ENCODE measurements at regions not wholly inside any gene's neighbourhood (a gene's known extent, or its start where the extent isn't known, plus 50 kb on each side); places are given as distances from the start of the nearest gene placed in this dataset.

DNA sequence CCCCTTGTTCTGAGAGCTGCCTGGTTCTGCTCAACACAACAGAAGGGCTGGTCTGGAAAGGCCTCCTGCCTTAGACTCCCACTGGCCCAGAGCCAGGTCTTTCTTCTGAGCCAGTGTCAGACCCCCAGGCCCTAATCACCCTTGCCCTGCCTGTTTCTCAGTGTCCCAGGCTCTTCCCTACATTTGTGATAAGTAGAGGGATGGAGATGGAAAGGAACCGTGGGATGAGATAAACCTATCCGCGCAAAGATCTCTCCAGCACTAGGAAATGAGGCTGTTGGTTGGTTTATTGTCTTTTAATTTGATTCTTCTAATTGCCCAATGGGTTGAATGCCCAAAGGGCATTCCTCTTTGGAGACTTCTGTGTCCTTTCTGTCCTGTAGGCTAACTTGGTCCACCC, 470.0 kb downstream of the TSHZ3 start:
- TF ChIP-seq, protein P1, sequence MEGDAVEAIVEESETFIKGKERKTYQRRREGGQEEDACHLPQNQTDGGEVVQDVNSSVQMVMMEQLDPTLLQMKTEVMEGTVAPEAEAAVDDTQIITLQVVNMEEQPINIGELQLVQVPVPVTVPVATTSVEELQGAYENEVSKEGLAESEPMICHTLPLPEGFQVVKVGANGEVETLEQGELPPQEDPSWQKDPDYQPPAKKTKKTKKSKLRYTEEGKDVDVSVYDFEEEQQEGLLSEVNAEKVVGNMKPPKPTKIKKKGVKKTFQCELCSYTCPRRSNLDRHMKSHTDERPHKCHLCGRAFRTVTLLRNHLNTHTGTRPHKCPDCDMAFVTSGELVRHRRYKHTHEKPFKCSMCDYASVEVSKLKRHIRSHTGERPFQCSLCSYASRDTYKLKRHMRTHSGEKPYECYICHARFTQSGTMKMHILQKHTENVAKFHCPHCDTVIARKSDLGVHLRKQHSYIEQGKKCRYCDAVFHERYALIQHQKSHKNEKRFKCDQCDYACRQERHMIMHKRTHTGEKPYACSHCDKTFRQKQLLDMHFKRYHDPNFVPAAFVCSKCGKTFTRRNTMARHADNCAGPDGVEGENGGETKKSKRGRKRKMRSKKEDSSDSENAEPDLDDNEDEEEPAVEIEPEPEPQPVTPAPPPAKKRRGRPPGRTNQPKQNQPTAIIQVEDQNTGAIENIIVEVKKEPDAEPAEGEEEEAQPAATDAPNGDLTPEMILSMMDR (IDR thresholded peaks at IDR 0.05; ENCODE audit: insufficient read depth, low read length, poor library complexity, severe bottlenecking) = no peak
- no peak for DNase-seq (ENCODE audit: low read depth)
- no peaks in the 10 kb centered on the region for H3K27me3 ChIP-seq (ENCODE audit: control insufficient read depth, insufficient read depth, low read length)
- H3K4me3 ChIP-seq (ENCODE audit: low read depth, low read length) = no peak overlapping the region
- H3K36me3 ChIP-seq (ENCODE audit: control insufficient read depth, insufficient read depth, low read length) = no peaks in the 10 kb centered on the region

DNA sequence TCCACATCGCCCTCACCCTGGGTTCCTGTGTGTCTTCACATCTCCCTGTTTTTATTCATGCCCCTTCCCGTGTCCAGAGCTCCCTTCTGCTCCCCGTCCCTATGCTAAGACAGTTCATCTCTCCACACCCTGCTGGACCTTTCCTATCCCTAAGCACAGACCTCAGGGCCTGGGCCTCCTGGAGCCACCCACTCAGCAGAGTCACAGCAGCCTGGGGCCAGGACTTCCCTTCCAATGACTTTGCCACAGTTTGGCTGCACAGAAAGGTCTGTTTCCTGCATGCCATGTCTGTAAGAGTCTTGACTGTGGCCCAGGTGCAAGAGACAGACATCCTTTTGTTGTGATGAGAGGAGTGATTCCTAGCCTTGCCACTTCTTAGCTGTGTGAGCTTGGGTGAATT, 470.7 kb downstream of the TSHZ3 start:
- Histone ChIP-seq H3K4me3 (ENCODE audit: low read depth, low read length) (no peak overlapping the region), H3K27me3 (ENCODE audit: control insufficient read depth, insufficient read depth, low read length) (no peaks in the 10 kb centered on the region), H3K36me3 (ENCODE audit: control insufficient read depth, insufficient read depth, low read length) (no peaks in the 10 kb centered on the region)
- TF ChIP-seq, protein P1 (IDR thresholded peaks at IDR 0.05; ENCODE audit: insufficient read depth, low read length, poor library complexity, severe bottlenecking) = no peak
- DNase-seq (ENCODE audit: low read depth) = no peak

DNA sequence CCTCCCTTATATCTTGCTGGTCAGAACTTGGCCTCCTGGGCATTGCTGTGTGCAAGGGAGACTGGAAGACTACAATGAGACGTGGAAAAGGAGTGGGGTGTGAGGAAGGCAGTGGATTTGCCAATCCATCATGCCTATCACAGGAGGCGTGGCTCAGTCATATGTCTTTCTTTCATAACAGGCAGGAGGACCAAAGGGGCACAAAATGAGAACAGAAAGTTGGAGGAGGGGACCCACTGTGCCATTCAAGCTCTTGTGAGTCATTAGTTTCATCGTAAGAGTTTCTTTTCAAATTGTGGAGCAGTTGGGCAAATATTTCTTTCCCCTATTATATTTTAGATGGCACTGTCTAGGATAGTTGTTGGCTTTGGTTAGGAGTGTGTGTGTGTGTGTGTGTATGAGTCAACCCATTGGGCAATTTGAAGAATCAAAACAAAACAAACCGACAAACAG, 471.5 kb downstream of the TSHZ3 start:
- Histone ChIP-seq H3K36me3 (ENCODE audit: control insufficient read depth, insufficient read depth, low read length) (no peaks in the 10 kb centered on the region), H3K4me3 (ENCODE audit: low read depth, low read length) (no peak overlapping the region), H3K27me3 (ENCODE audit: control insufficient read depth, insufficient read depth, low read length) (no peaks in the 10 kb centered on the region)
- DNase-seq (ENCODE audit: low read depth) = no peak
- TF ChIP-seq, protein P1 (IDR thresholded peaks at IDR 0.05; ENCODE audit: insufficient read depth, low read length, poor library complexity, severe bottlenecking) = no peak

DNA sequence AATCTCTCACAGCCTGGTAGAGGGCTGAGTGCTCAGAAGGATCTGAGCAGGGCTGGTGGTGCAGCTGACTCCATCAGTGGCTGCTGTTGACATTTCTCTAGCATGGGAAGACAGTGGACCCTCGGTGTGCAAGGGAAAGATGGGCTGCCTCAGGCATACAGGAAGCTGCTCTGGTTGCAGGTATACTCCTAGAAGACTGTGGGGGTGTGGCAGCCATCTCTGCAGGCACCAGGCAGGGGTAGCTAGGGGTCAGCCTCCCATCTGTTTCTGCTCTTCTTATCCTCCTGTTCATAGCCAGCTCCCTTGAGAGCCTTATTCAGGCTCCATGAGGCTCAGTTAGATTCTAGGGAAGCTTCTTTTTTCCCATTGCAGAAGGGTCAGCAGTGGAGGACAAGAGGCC, 475.5 kb downstream of the TSHZ3 start:
- Histone ChIP-seq H3K27me3 (ENCODE audit: control insufficient read depth, insufficient read depth, low read length) (no peaks in the 10 kb centered on the region), H3K4me3 (ENCODE audit: low read depth, low read length) (no peak overlapping the region), H3K36me3 (ENCODE audit: control insufficient read depth, insufficient read depth, low read length) (no peaks in the 10 kb centered on the region)
- DNase-seq (ENCODE audit: low read depth) = no peak
- TF ChIP-seq, protein P1 (IDR thresholded peaks at IDR 0.05; ENCODE audit: insufficient read depth, low read length, poor library complexity, severe bottlenecking) = no peak

DNA sequence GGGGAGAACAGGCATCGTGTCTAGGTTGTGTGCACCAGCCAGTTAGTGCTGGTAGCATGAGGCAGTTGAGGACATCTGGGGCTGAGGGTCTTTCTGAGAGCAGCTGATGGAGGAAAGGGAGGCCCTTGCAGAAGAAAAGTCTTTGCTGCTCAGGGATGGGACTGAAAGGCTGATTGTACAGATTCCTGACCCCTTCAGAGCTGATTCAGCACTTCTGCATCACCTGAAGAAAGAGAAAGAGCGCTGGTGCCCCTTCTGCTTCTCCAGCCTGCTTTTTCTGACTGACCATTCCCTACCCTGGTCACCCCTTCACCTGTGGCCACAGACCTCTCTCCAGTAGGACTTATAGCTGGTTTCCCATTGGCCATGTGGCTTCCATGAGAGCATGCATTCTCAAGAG, 476.2 kb downstream of the TSHZ3 start:
- TF ChIP-seq, protein P1 (IDR thresholded peaks at IDR 0.05; ENCODE audit: insufficient read depth, low read length, poor library complexity, severe bottlenecking) = no peak
- Histone ChIP-seq H3K4me3 (ENCODE audit: low read depth, low read length) (no peak overlapping the region), H3K27me3 (ENCODE audit: control insufficient read depth, insufficient read depth, low read length) (no peaks in the 10 kb centered on the region), H3K36me3 (ENCODE audit: control insufficient read depth, insufficient read depth, low read length) (no peaks in the 10 kb centered on the region)
- no peak for DNase-seq (ENCODE audit: low read depth)

DNA sequence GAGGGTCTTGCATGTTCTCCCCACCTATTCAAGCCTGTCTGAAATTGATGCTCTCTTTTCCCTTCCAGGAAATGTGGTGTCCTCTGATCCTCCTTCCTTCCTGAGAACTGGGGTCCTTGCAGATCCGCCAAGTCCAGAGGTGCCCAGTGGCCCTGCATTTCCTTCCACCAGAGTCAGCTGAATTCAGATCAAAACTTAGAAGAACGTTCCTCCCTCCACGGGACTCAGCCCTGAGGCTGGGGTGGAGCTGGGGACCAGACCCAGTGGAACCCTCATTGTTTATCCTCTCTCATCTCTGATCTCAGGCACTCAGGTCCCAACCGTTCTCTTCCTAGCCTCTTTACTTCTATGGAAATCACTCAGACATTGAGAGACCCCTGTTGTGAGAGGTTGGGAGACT, 477.3 kb downstream of the TSHZ3 start:
- no peak for DNase-seq (ENCODE audit: low read depth)
- Histone ChIP-seq H3K36me3 (ENCODE audit: control insufficient read depth, insufficient read depth, low read length) (no peaks in the 10 kb centered on the region), H3K27me3 (ENCODE audit: control insufficient read depth, insufficient read depth, low read length) (no peaks in the 10 kb centered on the region), H3K4me3 (ENCODE audit: low read depth, low read length) (no peak overlapping the region)
- TF ChIP-seq, protein P1 (IDR thresholded peaks at IDR 0.05; ENCODE audit: insufficient read depth, low read length, poor library complexity, severe bottlenecking) = no peak

All from kidney epithelial cell (primary cell).